Gastroesophageal sphincter (tissue), 3 donors: ENCODE measurements at regions not wholly inside any gene's neighbourhood (a gene's known extent, or its start where the extent isn't known, plus 50 kb on each side); places are given as distances from the start of the nearest gene placed in this dataset.

Experiments
- CTCF ChIP-seq, 4 experiments: fragments of 200-600 bp in 2 of 4; fragments of 450-650 bp in 2 of 4; sonication (generic) in 1 of 4; IDR thresholded peaks; one replicate each; pipeline ENCODE4 v1.5.1; 2017 to 2019; ENCODE audit warnings: antibody characterized with exemption in 4 of 4, mild to moderate bottlenecking in 2 of 4, moderate library complexity in 2 of 4
- POLR2A ChIP-seq, 2 donors: fragments of 450-650 bp; IDR thresholded peaks; one replicate each; pipeline ENCODE4 v1.6.1; 2017; ENCODE audit warnings: antibody characterized with exemption in 2 of 2, mild to moderate bottlenecking in 2 of 2, moderate library complexity in 1 of 2
- POLR2AphosphoS5 ChIP-seq: sonication (generic); formaldehyde crosslinking; IDR thresholded peaks from one replicate; pipeline ENCODE4 v1.6.1; 2017; ENCODE audit warnings: antibody characterized with exemption

GRCh38 chr13:44690376-44690775 lies 114.2 kb upstream of the TSC22D1 start:
- TF ChIP-seq CTCF (IDR thresholded peaks at IDR 0.05) (no peak), POLR2A (IDR thresholded peaks at IDR 0.05) (no peak), POLR2AphosphoS5 (no peak)
